Neural progenitor cell (in vitro differentiated cells): ENCODE measurements at regions not wholly inside any gene's neighbourhood (a gene's known extent, or its start where the extent isn't known, plus 50 kb on each side); places are given as distances from the start of the nearest gene placed in this dataset.

Experiments used
- CTCF ChIP-seq: fragments of 200-600 bp; sonication (generic); IDR thresholded peaks from 2 replicates; pipeline ENCODE4 v1.5.1; 2017; ENCODE audit warnings: antibody characterized with exemption, mild to moderate bottlenecking
- EZH2phosphoT487 ChIP-seq: fragments of 200-600 bp; sonication (generic); IDR thresholded peaks from 2 replicates; pipeline ENCODE4 v1.6.1; 2017; ENCODE audit warnings: antibody characterized with exemption

- TF ChIP-seq CTCF = no peak
- no peak for TF ChIP-seq EZH2phosphoT487
These were observed 154.9 kb upstream of the NDUFV2 start for GRCh38 chr18:8947566-8947965.
